ENCODE measurements at regions not wholly inside any gene's neighbourhood (a gene's known extent, or its start where the extent isn't known, plus 50 kb on each side); places are given as distances from the start of the nearest gene placed in this dataset.

DNA sequence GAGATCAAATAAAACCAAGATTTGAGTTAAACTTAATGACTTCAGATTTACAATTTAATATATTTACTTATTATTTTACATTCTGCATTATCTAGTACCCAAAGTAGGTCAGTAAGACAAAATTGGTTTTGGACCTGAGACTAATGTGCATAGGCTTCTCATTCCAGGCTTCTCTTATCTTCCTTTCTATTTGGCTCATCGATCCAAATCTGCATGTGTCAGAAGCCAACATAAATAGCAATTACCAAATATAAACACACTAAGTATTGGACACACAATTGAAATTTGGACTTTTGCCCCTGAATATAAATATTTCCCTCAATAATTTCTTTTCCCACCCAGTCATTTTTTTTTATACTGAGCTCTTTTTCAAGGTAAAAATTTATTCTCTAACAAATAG lies 290.6 kb upstream of the ARHGEF26 start:
- TF ChIP-seq CTCF (IDR thresholded peaks at IDR 0.05), result no peak
- TF ChIP-seq POLR2AphosphoS5 (IDR thresholded peaks at IDR 0.05; ENCODE audit: low read depth, low read length), result no peak
- no peak for TF ChIP-seq TCF7L2 (IDR thresholded peaks at IDR 0.05; ENCODE audit: low read depth, low read length)

All from Panc1 (cell line).